ENCODE measurements at regions not wholly inside any gene's neighbourhood (a gene's known extent, or its start where the extent isn't known, plus 50 kb on each side); places are given as distances from the start of the nearest gene placed in this dataset.
"Not testable (repeated sequence)": the region's sequence is repeated elsewhere in the genome, so short reads cannot be mapped to it uniquely, and the experiment has no call there.

DNA sequence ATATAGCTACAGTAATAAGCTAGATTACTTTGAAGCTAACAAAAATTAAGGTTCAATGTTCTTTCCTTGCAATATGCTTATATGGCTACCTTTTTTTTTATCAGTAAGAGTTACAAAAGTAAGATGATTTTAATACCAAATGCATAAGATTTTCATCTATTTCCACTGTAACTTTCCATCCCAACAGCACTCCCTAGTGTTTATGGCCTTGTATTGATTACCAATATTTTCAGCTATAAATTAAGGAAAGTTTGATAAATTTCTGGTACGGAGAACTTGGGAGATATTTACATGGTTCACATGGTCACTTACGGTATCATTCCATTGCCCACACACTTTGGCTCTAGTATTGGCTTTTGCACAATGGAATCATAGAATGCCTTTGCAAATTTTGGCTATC is 448.9 kb upstream of the PABPC4L start:
- DNase-seq (ENCODE audit: low read depth in 4 of 4, low spot score in 3 of 4) = no peak

DNA sequence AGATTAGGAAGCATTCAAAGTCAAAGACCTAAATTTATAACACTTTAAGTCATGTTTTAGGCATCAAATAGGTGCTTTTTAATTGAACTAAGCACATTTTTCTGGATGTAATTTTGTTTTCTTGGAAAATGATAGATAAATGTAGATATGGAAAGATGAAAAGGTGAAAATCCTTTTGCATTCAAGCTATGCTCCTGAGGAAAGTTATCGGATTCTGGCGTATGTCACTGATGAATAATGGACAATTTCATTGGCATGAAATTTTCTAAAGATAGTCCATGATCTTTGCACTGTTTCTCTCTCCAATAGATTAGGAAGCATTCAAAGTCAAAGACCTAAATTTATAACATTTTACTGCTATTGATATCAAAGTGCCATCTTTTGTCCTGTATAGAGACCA is 444.2 kb upstream of the PABPC4L start:
- DNase-seq (ENCODE audit: low read depth in 4 of 4, low spot score in 3 of 4) = no peak

DNA sequence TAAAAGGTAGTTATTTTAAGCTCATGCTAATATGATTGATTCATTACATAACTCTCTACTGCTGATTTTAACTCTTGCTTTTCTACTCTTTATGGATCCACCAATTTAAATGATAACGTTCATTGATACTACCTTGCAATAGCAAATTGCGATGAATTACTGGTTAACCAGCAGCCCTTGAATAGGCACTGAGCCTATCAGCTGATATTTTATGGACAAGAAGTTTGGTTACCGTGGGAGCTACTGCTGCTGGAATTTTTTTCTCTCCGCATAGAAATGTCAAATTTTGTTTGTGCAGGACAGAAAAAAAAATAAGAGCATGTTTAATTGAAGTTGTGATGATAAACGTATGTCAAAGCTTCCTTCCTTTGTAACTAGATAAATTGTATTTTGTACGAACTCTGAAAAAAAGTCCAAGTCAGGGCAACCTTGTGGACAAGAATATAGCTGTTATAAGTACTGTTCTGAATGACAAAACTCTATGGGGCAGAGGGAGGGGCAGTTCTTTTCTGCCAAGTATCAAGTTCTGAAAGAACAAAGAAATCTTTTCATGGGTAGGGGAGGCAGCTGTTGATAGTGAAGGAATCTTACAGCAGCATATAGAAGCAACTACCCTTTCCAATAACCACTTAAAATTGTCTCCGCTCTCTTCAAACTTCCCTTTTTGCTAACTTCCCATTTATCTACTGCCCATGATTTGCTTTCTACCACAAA is 434.9 kb upstream of the PABPC4L start:
- DNase-seq (ENCODE audit: low read depth in 4 of 4, low spot score in 3 of 4) = no peak

DNA sequence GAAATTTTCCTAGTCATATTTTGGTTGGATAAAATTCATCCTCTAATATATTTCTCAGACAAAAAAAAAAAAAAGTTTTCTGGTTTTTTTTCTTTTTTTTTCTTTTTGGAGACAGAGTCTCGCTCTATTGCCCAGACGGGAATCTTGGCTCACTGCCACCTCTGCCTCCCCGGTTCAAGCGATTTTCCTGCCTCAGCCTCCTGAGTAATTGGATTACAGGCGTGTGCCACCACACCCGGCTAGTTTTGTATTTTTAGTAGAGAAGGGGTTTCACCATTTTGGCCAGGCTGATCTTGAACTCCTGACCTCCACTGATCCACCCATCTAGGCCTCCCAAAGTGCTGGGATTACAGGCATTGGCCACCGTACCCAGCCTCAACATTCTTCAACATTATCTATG is 432.7 kb upstream of the PABPC4L start:
- no peak for DNase-seq (ENCODE audit: low read depth in 4 of 4, low spot score in 3 of 4)

- no peak for DNase-seq (ENCODE audit: low read depth in 4 of 4, low spot score in 3 of 4)
Measured at GRCh38 chr4:134632056-134632455, 430.5 kb upstream of the PABPC4L start.

DNA sequence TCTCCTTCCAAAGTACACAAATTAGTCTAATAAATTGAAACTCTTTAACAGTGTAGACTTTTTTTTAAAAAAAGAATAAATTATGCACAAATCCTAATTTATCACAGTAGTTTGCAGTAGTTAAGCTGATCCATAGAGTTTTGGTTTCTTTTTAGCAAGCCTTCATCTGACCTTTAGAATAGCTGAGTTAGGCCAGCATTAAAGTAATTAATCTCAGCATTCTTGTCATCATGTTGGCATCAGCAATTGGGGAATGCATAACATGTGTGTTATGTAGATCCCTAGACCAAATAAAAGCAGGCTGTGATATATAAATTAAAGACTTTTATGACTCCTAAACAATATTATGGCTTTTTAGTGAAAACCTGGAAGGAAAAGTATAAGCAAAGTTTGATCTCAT is 426.5 kb upstream of the PABPC4L start:
- DNase-seq (ENCODE audit: low read depth in 4 of 4, low spot score in 3 of 4) = peak in 1 of 4 donors; percentile 60

GRCh38 chr4:134627366-134627765 is 425.8 kb upstream of the PABPC4L start:
- no peak for DNase-seq (ENCODE audit: low read depth in 4 of 4, low spot score in 3 of 4)

DNA sequence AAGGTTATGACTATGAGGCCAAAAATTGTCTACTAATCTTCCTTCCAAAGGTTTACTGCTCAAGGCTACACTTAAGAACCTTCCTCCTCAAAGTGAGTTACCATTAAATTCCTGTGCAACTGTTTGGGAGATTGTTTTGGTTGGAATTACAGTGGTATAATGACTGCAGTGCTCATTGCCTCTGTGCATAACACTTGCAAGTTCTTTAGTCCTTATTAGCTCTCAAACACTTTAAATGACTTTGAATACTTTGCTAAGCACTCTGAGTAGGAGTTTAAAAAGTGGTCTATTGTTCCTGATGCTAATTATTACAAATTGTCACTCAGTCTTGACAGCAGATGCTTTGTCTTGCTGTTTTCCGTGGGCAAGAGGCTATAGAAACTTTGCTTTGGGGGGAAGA is 422.8 kb upstream of the PABPC4L start:
- no peak for DNase-seq (ENCODE audit: low read depth in 4 of 4, low spot score in 3 of 4)

GRCh38 chr4:134622626-134623575 is 421.3 kb upstream of the PABPC4L start:
- not testable (repeated sequence) for DNase-seq (ENCODE audit: low read depth in 4 of 4, low spot score in 3 of 4)

DNA sequence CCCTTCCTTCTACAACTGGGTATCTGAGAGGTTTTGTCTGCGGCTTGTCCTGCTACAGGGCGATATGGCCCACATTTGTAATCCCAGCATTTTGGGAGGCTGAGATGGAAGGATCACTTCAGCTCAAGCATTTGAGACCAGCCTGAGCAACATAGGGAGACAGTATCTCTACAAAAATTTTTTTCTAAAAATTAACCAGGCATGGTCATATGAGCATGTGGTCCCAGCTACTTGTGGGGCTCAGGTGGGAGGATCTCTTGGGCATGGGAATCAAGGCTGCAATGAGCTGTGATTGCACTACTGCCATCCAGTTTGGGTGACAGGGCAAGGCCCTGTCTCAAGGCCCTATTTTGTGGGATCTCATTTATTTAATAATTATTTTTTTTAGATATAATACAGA is 420.6 kb upstream of the PABPC4L start:
- no peak for DNase-seq (ENCODE audit: low read depth in 4 of 4, low spot score in 3 of 4)

DNA sequence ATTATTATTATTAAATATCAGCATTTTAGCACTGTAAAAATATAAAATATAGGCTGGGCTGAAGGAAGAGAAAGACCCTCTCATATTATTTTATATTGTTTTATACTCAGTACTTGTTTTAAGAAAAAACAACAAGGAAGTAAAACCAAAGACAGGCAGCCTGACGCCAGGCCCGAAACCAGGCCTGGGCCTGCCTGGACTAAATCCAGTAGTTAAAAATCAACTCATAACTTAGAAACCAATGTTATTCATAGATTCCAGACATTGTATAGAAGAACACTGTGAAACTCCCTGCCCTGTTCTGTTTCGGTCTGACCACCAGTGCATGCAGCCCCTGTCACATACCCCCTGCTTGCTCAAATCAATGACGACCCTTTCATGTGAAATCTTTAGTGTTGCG is 420.1 kb upstream of the PABPC4L start:
- not testable (repeated sequence) for DNase-seq (ENCODE audit: low read depth in 4 of 4, low spot score in 3 of 4)

DNA sequence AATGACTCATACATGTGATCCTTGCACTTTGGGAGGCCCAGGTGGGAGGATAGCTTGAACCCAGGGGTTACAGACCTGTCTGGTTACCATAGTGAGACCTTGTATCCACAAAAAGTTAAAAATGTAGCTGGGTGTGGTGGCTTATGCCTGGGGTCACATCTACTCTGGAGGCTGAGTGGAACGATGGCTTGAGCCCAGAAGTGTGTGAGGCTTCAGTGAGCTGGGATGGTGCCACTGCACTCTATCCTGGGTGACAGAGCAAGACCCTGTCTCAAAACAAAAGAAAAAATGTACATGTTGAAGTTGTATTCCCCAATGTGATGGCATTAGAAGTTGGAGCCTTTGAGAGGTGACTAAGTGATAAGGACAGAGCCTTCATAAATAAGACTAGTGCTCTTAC is 409.4 kb upstream of the PABPC4L start:
- no peak for DNase-seq (ENCODE audit: low read depth in 4 of 4, low spot score in 3 of 4)

DNA sequence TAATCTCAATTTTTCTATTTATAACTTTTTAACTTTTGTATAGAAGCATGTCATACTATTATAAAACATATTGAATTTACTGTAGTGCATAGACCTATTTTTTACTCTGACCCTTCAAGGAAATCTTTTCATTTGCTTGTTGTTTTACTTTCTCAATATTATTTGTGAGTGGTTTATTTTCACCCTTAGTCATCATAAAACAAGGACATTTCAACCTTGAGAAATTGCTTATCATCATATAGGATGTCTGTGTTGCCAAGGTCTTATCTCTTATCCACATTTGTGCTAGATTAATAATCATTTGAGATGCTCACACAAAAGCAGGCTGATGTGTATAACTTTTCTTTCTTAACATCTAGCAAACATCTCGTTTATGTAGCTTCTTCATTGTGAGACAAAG is 408.6 kb upstream of the PABPC4L start:
- DNase-seq (ENCODE audit: low read depth in 4 of 4, low spot score in 3 of 4) = no peak

DNA sequence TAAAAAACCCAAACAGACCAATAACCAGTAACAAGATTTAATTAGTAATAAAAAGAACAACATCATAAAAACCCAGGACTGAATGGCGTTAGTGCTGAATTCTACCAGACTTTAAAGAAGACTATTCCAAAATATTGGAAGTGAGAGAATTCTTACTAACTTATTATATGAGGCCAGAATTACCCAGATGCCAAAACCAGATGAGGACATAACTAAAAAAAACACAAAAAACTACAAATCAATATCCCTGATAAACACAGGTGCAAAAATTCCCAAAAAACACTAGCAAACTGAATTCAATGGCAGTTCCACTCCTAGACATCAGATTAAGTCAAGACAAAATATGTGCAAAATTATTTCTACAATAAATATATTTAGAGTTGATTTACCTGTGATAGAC is 400.1 kb upstream of the PABPC4L start:
- DNase-seq (ENCODE audit: low read depth in 4 of 4, low spot score in 3 of 4) = no peak

- DNase-seq (ENCODE audit: low read depth in 4 of 4, low spot score in 3 of 4) = no peak
Measured at GRCh38 chr4:134591326-134591725, 389.7 kb upstream of the PABPC4L start.

DNA sequence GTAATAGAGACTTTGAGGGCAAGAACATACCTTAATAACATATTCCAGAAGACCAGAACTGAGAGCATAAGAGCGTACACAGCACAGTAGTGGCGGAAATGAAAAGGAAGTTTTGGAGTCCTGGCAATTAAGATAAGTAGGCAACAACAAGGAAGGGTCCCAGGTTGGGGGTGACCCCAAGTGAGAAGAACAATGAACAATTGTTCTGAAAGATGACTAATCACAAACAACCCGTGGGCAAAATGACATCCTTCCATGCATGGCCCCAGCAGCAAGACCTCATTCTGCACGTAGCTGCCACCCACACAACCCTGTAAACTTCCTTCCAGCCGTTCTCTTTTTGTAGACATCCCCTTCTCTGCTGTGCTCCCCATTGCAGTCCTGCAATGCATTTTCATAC is 384.4 kb upstream of the PABPC4L start:
- no peak for DNase-seq (ENCODE audit: low read depth in 4 of 4, low spot score in 3 of 4)

DNA sequence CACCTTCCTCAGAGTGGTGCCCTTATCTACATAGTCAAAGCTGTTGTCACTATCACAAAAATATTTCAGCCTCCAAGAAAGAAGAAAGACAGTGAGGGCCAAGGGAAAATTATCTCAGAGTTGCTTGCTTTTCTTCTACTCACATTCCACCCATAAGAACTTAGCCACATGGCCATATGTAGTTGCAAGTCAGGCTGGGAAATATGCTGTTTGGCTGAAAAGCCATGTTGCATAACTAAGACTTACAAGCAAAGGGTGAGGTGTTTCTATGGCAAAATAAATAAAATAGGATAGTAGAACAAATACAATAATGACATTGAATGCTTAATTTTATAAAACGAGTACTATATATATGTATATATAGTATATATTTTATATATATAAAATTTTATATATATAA is 365.9 kb upstream of the PABPC4L start:
- no peak for DNase-seq (ENCODE audit: low read depth in 4 of 4, low spot score in 3 of 4)

DNA sequence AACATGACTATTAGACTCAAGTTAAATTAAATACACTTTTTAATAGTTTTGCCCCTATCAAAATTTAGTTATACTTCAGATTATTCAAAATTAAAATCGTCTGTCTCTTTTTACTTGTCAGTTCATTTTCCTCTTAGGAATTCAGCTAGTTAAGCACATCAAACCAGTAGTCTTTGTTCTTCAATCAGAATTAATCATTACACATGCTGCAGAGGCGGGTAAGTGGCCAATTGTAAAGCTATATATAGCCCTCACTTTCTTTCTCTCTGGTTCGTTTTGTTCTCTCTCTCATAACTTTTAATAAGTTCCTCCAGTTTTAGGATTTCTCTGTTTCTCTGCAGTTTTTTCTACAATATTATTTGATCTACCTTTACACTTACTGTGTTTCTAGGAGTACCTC is 359.1 kb upstream of the PABPC4L start:
- no peak for DNase-seq (ENCODE audit: low read depth in 4 of 4, low spot score in 3 of 4)

DNA sequence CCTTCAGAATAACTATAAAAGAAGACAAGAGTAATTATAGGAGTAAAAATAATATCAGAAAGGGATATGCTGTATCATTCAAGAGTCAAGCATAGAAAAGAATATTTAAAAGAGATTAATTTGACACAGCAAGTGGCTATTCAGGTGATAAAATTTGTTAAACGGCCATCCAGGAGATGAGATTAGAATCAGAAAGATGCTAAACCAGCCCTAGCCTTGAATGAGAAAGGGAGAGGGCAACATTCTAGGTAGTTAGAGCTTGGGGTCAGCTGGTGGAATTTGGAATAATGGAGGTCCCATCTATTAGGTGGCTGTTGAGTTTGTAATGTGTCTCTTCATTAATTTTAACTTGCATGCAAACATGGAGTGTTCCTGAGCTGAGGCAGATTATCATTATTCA is 350.5 kb upstream of the PABPC4L start:
- DNase-seq (ENCODE audit: low read depth in 4 of 4, low spot score in 3 of 4) = no peak

DNA sequence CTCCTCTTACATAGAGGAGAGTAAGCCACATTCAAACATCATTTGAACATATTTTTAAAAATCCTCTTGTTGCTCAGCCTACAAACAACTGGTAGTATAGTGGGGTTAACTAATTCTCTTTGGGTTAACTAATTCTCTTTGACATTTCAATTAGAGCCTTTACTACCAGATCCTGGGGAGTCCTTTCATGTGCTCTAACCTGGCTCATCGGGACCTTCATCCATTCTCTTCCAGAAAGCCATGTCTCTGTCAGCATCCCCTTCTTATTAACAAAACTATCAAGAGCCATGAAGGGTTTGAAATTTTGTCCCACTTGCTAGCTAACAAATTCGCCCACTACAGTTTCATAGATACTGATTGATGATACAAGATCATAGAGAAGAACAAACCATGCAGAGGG is 349.8 kb upstream of the PABPC4L start:
- no peak for DNase-seq (ENCODE audit: low read depth in 4 of 4, low spot score in 3 of 4)

GRCh38 chr4:134548052-134548628 is 346.6 kb upstream of the PABPC4L start:
- no peak for DNase-seq (ENCODE audit: low read depth in 4 of 4, low spot score in 3 of 4)

DNA sequence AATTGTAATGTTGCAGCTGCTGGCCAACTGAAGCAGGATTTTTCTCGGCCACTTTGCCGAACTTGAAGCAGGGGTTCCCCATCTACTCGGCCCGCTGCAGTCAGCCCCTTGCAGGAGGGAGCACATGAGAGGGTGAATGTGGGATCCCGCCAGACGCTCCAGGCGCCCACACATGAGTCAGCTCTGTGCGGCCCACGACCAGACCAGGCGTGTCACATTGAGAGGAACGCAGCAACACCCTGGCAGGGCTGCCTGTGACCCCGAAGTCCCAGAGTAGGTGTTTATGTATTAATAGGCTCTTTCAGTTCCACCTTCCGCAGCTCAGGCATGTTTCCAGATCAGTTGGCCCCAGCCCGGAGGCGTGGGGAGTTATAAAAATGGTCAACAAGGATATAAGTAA is 344.7 kb upstream of the PABPC4L start:
- no peak for DNase-seq (ENCODE audit: low read depth in 4 of 4, low spot score in 3 of 4)

Measured in right renal pelvis (tissue), 4 donors.